A549 (cell line): ENCODE measurements at regions not wholly inside any gene's neighbourhood (a gene's known extent, or its start where the extent isn't known, plus 50 kb on each side); places are given as distances from the start of the nearest gene placed in this dataset.

Source experiments
- CHD2 ChIP-seq: fragments of 150-350 bp; IDR thresholded peaks from 2 replicates; pipeline ENCODE4 v1.6.1; 2014; ENCODE audit warnings: low read length; ENCODE audit not compliant: partially characterized antibody
- MYC ChIP-seq: IDR thresholded peaks from 2 replicates; pipeline ENCODE4 v1.6.1; 2012; ENCODE audit warnings: mild to moderate bottlenecking, inconsistent platforms, low read length, improper control_type of control experiment, borderline replicate concordance
- NR3C1 ChIP-seq: fragments of >200 bp; sonication (Bioruptor Twin); formaldehyde crosslinking; IDR thresholded peaks from 3 replicates; pipeline ENCODE4 v1.6.1; 2017
- POLR2A ChIP-seq: IDR thresholded peaks from 2 replicates; pipeline ENCODE4 v1.6.1; 2012; ENCODE audit warnings: mild to moderate bottlenecking, low read length
- RFX5 ChIP-seq: fragments of 450-650 bp; IDR thresholded peaks from 2 replicates; pipeline ENCODE4 v1.7.1; 2014; ENCODE audit warnings: antibody characterized with exemption, mild to moderate bottlenecking, moderate library complexity
- SMC3 ChIP-seq: fragments of >200 bp; sonication (Bioruptor Twin); formaldehyde crosslinking; IDR thresholded peaks from 3 replicates; pipeline ENCODE4 v1.6.1; 2018; ENCODE audit warnings: inconsistent platforms
- TP53 ChIP-seq: fragments of 250-450 bp; sonication (Bioruptor Pico); IDR thresholded peaks from 2 replicates; pipeline ENCODE4 v1.5.0; 2021; ENCODE audit warnings: mild to moderate bottlenecking, moderate library complexity
- TF ChIP-seq, protein P1 (sequence below): fragments of >200 bp; sonication (Bioruptor Twin); formaldehyde crosslinking; IDR thresholded peaks from 3 replicates; pipeline ENCODE4 v1.5.1; 2016
- TF ChIP-seq, protein P2 (sequence below): fragments of 200-600 bp; sonication (generic); IDR thresholded peaks from 2 replicates; pipeline ENCODE4 v1.6.1; 2016; ENCODE audit warnings: antibody characterized with exemption, mild to moderate bottlenecking, moderate library complexity
- TF ChIP-seq, protein P3 (sequence below): fragments of 250-450 bp; sonication (Bioruptor Pico); IDR thresholded peaks from 2 replicates; pipeline ENCODE4 v1.5.0; 2021; ENCODE audit warnings: mild to moderate bottlenecking, moderate library complexity, borderline replicate concordance

DNA sequence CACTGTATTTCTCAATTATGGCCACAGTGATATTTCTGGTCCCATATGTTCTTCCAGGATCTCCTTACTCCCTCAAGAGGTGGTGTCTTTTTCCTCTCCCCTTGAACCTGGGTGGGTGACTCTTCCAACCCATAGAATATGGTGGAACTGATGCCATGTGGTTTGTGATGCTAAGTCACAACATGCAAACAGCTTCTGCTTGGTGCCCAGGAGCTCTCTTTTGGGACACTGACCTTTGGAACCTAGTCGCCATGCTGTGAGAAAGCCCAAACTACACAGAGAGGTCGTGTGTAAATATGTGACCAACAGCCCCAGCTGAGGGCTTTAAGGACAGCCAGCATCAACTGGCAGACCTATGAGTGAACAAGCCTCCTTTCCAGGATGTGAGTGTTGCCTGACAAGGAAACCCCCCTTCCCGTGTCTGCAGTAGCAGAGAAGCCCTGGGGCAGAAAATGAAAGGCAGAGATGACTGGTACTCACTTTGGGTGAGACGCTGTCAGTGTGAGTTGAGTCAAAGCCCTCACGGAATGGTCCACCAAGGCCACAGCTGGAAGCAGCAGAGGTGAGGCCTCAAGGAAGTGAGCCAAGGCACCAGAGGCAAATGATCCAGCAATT is 223.4 kb downstream of the BCOR start:
- TF ChIP-seq CHD2 (no peak), MYC (no peak), TP53 (CRISPR knock-in tag) (no peak), SMC3 (no peak), NR3C1 (no peak), POLR2A (no peak), RFX5 (no peak)
- TF ChIP-seq, protein P1, sequence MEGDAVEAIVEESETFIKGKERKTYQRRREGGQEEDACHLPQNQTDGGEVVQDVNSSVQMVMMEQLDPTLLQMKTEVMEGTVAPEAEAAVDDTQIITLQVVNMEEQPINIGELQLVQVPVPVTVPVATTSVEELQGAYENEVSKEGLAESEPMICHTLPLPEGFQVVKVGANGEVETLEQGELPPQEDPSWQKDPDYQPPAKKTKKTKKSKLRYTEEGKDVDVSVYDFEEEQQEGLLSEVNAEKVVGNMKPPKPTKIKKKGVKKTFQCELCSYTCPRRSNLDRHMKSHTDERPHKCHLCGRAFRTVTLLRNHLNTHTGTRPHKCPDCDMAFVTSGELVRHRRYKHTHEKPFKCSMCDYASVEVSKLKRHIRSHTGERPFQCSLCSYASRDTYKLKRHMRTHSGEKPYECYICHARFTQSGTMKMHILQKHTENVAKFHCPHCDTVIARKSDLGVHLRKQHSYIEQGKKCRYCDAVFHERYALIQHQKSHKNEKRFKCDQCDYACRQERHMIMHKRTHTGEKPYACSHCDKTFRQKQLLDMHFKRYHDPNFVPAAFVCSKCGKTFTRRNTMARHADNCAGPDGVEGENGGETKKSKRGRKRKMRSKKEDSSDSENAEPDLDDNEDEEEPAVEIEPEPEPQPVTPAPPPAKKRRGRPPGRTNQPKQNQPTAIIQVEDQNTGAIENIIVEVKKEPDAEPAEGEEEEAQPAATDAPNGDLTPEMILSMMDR: no peak
- TF ChIP-seq, protein P2, sequence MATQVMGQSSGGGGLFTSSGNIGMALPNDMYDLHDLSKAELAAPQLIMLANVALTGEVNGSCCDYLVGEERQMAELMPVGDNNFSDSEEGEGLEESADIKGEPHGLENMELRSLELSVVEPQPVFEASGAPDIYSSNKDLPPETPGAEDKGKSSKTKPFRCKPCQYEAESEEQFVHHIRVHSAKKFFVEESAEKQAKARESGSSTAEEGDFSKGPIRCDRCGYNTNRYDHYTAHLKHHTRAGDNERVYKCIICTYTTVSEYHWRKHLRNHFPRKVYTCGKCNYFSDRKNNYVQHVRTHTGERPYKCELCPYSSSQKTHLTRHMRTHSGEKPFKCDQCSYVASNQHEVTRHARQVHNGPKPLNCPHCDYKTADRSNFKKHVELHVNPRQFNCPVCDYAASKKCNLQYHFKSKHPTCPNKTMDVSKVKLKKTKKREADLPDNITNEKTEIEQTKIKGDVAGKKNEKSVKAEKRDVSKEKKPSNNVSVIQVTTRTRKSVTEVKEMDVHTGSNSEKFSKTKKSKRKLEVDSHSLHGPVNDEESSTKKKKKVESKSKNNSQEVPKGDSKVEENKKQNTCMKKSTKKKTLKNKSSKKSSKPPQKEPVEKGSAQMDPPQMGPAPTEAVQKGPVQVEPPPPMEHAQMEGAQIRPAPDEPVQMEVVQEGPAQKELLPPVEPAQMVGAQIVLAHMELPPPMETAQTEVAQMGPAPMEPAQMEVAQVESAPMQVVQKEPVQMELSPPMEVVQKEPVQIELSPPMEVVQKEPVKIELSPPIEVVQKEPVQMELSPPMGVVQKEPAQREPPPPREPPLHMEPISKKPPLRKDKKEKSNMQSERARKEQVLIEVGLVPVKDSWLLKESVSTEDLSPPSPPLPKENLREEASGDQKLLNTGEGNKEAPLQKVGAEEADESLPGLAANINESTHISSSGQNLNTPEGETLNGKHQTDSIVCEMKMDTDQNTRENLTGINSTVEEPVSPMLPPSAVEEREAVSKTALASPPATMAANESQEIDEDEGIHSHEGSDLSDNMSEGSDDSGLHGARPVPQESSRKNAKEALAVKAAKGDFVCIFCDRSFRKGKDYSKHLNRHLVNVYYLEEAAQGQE: no peak
- TF ChIP-seq, protein P3, sequence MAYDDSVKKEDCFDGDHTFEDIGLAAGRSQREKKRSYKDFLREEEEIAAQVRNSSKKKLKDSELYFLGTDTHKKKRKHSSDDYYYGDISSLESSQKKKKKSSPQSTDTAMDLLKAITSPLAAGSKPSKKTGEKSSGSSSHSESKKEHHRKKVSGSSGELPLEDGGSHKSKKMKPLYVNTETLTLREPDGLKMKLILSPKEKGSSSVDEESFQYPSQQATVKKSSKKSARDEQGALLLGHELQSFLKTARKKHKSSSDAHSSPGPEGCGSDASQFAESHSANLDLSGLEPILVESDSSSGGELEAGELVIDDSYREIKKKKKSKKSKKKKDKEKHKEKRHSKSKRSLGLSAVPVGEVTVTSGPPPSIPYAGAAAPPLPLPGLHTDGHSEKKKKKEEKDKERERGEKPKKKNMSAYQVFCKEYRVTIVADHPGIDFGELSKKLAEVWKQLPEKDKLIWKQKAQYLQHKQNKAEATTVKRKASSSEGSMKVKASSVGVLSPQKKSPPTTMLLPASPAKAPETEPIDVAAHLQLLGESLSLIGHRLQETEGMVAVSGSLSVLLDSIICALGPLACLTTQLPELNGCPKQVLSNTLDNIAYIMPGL (CRISPR knock-in tag): no peak
